ENCODE measurements at regions not wholly inside any gene's neighbourhood (a gene's known extent, or its start where the extent isn't known, plus 50 kb on each side); places are given as distances from the start of the nearest gene placed in this dataset.

DNA sequence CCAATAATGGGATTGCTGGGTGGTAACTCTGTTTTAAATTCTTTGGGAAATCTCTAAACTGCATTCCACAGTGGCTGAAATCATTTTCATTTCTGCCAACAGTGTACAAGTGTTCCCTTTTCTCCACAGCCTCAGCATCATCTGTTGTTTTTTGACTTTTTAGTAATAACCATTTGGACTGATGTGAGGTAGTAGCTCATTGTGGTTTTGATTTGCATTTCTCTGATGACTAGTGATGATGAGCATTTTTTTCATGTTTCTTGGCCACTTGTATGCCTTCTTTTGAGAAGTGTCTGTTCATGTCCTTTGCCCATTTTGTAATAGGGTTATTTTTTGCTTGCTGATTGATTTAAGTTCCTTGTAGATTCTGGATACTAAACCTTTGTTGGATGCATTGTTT, 131.9 kb upstream of the B3GALT2 start:
- Histone ChIP-seq H3K4me1 (no peaks in the 10 kb centered on the region), H3K27ac (no peak overlapping the region), H3K9me3 (peaks cover 0 to 18% of the 10 kb centered on the region in 2 donors), H3K36me3 (no peaks in the 10 kb centered on the region), H3K27me3 (no peaks in the 10 kb centered on the region), H3K4me3 (no peak overlapping the region)
- intact Hi-C loops (cut with DNase I), result no loop called here
- ATAC-seq (no peak), DNase-seq (no peak)
- TF ChIP-seq, protein P1, sequence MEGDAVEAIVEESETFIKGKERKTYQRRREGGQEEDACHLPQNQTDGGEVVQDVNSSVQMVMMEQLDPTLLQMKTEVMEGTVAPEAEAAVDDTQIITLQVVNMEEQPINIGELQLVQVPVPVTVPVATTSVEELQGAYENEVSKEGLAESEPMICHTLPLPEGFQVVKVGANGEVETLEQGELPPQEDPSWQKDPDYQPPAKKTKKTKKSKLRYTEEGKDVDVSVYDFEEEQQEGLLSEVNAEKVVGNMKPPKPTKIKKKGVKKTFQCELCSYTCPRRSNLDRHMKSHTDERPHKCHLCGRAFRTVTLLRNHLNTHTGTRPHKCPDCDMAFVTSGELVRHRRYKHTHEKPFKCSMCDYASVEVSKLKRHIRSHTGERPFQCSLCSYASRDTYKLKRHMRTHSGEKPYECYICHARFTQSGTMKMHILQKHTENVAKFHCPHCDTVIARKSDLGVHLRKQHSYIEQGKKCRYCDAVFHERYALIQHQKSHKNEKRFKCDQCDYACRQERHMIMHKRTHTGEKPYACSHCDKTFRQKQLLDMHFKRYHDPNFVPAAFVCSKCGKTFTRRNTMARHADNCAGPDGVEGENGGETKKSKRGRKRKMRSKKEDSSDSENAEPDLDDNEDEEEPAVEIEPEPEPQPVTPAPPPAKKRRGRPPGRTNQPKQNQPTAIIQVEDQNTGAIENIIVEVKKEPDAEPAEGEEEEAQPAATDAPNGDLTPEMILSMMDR (IDR thresholded peaks at IDR 0.05), result no peak

GRCh38 chr1:193313354-193314140, 127.1 kb upstream of the B3GALT2 start:
- ATAC-seq (no peak), DNase-seq (no peak)
- intact Hi-C loops (cut with DNase I), result no loop called here
- Histone ChIP-seq H3K27ac (no peak overlapping the region), H3K27me3 (no peaks in the 10 kb centered on the region), H3K36me3 (no peaks in the 10 kb centered on the region), H3K9me3 (peaks cover 0 to 8% of the 10 kb centered on the region in 2 donors), H3K4me3 (no peak overlapping the region), H3K4me1 (no peaks in the 10 kb centered on the region)
- TF ChIP-seq, protein P1 (IDR thresholded peaks at IDR 0.05), result no peak

DNA sequence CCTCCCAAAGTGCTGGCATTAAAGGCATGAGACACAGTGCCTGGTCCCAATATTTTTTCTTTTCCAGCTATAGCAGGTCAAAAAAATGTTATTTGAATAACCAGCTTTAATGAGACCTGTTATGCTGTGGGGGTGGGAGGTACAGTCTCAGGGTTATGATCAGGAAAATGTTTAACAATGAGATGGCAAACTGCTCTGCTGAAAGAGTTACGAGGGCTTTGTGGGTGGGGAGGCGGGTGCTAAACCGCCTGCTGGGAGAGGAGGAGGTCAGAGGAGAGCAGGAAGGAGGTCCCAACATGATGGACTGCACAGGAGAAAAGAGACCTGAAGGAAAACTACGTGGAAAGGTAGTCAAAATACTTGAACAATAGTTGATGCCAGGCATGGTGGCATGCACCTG, 126.0 kb upstream of the B3GALT2 start:
- intact Hi-C loops (cut with DNase I), result no loop called here
- Histone ChIP-seq H3K27me3 (no peaks in the 10 kb centered on the region), H3K9me3 (no peaks in the 10 kb centered on the region), H3K4me3 (no peak overlapping the region), H3K36me3 (no peaks in the 10 kb centered on the region), H3K4me1 (no peaks in the 10 kb centered on the region), H3K27ac (no peak overlapping the region)
- TF ChIP-seq, protein P1 (IDR thresholded peaks at IDR 0.05), result no peak
- ATAC-seq (no peak), DNase-seq (no peak)

GRCh38 chr1:193311226-193311948, 125.0 kb upstream of the B3GALT2 start:
- H3K27ac ChIP-seq, result no peak overlapping the region
- H3K4me3 ChIP-seq, result no peak overlapping the region
- H3K4me1 ChIP-seq, result no peaks in the 10 kb centered on the region
- TF ChIP-seq, protein P1 (IDR thresholded peaks at IDR 0.05), result no peak
- DNase-seq (no peak), ATAC-seq (no peak)
- no peaks in the 10 kb centered on the region for H3K9me3 ChIP-seq
- H3K36me3 ChIP-seq, result no peaks in the 10 kb centered on the region
- no peaks in the 10 kb centered on the region for H3K27me3 ChIP-seq
- intact Hi-C loops (cut with DNase I), result no loop called here

GRCh38 chr1:193310564-193310963, 124.2 kb upstream of the B3GALT2 start:
- no peaks in the 10 kb centered on the region for H3K4me1 ChIP-seq
- DNase-seq, result peak in 1 of 4 donors; percentile 12
- no peak for ATAC-seq
- H3K9me3 ChIP-seq, result no peaks in the 10 kb centered on the region
- TF ChIP-seq, protein P1 (IDR thresholded peaks at IDR 0.05), result no peak
- no peaks in the 10 kb centered on the region for H3K36me3 ChIP-seq
- no peaks in the 10 kb centered on the region for H3K27me3 ChIP-seq
- intact Hi-C loops (cut with DNase I), result no loop called here
- H3K4me3 ChIP-seq, result no peak overlapping the region
- H3K27ac ChIP-seq, result no peak overlapping the region

All from left lung (tissue), 4 donors.